ENCODE measurements at regions not wholly inside any gene's neighbourhood (a gene's known extent, or its start where the extent isn't known, plus 50 kb on each side); places are given as distances from the start of the nearest gene placed in this dataset.

DNA sequence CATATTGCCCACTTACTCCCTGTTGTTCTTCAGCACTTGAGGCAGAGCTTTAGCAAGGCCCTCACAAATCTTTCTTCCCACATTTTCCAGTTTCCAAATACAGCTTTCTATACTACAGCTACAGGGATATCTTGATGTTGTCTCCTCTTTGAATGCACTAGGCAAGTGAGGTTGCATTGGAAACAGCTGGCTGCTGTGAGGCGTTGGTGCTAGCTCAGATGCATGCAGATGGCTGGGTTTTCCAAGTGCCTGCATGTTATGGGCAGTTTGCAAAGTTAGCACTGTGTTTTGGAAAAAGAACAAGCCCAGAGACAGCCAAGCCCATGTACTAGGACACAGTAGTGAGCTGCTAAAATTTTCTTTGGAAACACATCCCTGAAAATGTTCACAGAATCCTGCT, 315.1 kb upstream of the RASGEF1B start:
- TF ChIP-seq POLR2A (IDR thresholded peaks at IDR 0.05): no peak
- TF ChIP-seq, protein P1, sequence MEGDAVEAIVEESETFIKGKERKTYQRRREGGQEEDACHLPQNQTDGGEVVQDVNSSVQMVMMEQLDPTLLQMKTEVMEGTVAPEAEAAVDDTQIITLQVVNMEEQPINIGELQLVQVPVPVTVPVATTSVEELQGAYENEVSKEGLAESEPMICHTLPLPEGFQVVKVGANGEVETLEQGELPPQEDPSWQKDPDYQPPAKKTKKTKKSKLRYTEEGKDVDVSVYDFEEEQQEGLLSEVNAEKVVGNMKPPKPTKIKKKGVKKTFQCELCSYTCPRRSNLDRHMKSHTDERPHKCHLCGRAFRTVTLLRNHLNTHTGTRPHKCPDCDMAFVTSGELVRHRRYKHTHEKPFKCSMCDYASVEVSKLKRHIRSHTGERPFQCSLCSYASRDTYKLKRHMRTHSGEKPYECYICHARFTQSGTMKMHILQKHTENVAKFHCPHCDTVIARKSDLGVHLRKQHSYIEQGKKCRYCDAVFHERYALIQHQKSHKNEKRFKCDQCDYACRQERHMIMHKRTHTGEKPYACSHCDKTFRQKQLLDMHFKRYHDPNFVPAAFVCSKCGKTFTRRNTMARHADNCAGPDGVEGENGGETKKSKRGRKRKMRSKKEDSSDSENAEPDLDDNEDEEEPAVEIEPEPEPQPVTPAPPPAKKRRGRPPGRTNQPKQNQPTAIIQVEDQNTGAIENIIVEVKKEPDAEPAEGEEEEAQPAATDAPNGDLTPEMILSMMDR (IDR thresholded peaks at IDR 0.05): no peak
